ENCODE measurements at regions not wholly inside any gene's neighbourhood (a gene's known extent, or its start where the extent isn't known, plus 50 kb on each side); places are given as distances from the start of the nearest gene placed in this dataset.

- TF ChIP-seq L3MBTL2 (conservative IDR thresholded peaks at IDR 0.05) (no peak), HDGF (IDR thresholded peaks at IDR 0.05; ENCODE audit: borderline replicate concordance) (no peak), ELF4 (IDR thresholded peaks at IDR 0.05) (no peak), SP1 (IDR thresholded peaks at IDR 0.05) (no peak), ZNF384 (IDR thresholded peaks at IDR 0.05) (no peak), NFRKB (IDR thresholded peaks at IDR 0.05) (no peak), FOXA1 (IDR thresholded peaks at IDR 0.05) (no peak), ARNT (IDR thresholded peaks at IDR 0.05) (no peak), TARDBP (IDR thresholded peaks at IDR 0.05) (no peak), CTBP1 (IDR thresholded peaks at IDR 0.05; ENCODE audit: borderline replicate concordance) (no peak), FOXM1 (IDR thresholded peaks at IDR 0.05; ENCODE audit: borderline replicate concordance) (no peak), SUZ12 (IDR thresholded peaks at IDR 0.05) (no peak), PKNOX1 (IDR thresholded peaks at IDR 0.05) (no peak), FOXK2 (IDR thresholded peaks at IDR 0.05) (no peak), LEF1 (IDR thresholded peaks at IDR 0.05; ENCODE audit: borderline replicate concordance) (no peak), BHLHE40 (IDR thresholded peaks at IDR 0.05; ENCODE audit: borderline replicate concordance) (no peak)
- POLR2A ChIA-PET, result no interaction called here
- CTCF ChIA-PET, result no interaction called here
- no peak for DNase-seq (ENCODE audit: extremely low spot score)
Measured at GRCh38 chr1:222335586-222335985, 212.3 kb downstream of the HHIPL2 start.

GRCh38 chr1:222334026-222334680 is 213.8 kb downstream of the HHIPL2 start:
- ChIA-PET CTCF (interaction anchor here (0.6 kb wide), 1 partner anchor 16 kb away, joined by 3 read pairs; no protein-coding TSS in a partner anchor), POLR2A (no interaction called here)
- no peak for DNase-seq (ENCODE audit: extremely low spot score)
- TF ChIP-seq FOXA1 (IDR thresholded peaks at IDR 0.05) (no peak), CTBP1 (IDR thresholded peaks at IDR 0.05; ENCODE audit: borderline replicate concordance) (no peak), L3MBTL2 (conservative IDR thresholded peaks at IDR 0.05) (no peak), ZNF384 (IDR thresholded peaks at IDR 0.05) (no peak), PKNOX1 (IDR thresholded peaks at IDR 0.05) (no peak), LEF1 (IDR thresholded peaks at IDR 0.05; ENCODE audit: borderline replicate concordance) (no peak), NFRKB (IDR thresholded peaks at IDR 0.05) (no peak), TARDBP (IDR thresholded peaks at IDR 0.05) (no peak), SP1 (IDR thresholded peaks at IDR 0.05) (no peak), ARNT (IDR thresholded peaks at IDR 0.05) (no peak), HDGF (IDR thresholded peaks at IDR 0.05; ENCODE audit: borderline replicate concordance) (no peak), SUZ12 (IDR thresholded peaks at IDR 0.05) (no peak), FOXK2 (IDR thresholded peaks at IDR 0.05) (no peak), BHLHE40 (IDR thresholded peaks at IDR 0.05; ENCODE audit: borderline replicate concordance) (no peak), ELF4 (IDR thresholded peaks at IDR 0.05) (no peak), FOXM1 (IDR thresholded peaks at IDR 0.05; ENCODE audit: borderline replicate concordance) (no peak)

GRCh38 chr1:222331765-222332164 is 216.1 kb downstream of the HHIPL2 start:
- no peak for TF ChIP-seq TARDBP (IDR thresholded peaks at IDR 0.05)
- TF ChIP-seq SUZ12 (IDR thresholded peaks at IDR 0.05), result no peak
- TF ChIP-seq ELF4 (IDR thresholded peaks at IDR 0.05), result no peak
- TF ChIP-seq NFRKB (IDR thresholded peaks at IDR 0.05), result no peak
- no peak for TF ChIP-seq LEF1 (IDR thresholded peaks at IDR 0.05; ENCODE audit: borderline replicate concordance)
- no peak for TF ChIP-seq ZNF384 (IDR thresholded peaks at IDR 0.05)
- no peak for DNase-seq (ENCODE audit: extremely low spot score)
- CTCF ChIA-PET, result no interaction called here
- POLR2A ChIA-PET, result no interaction called here

GRCh38 chr1:222331340-222331739 is 216.6 kb downstream of the HHIPL2 start:
- DNase-seq (ENCODE audit: extremely low spot score), result no peak
- ChIA-PET POLR2A (no interaction called here), CTCF (no interaction called here)
- TF ChIP-seq FOXM1 (IDR thresholded peaks at IDR 0.05; ENCODE audit: borderline replicate concordance) (no peak), HDGF (IDR thresholded peaks at IDR 0.05; ENCODE audit: borderline replicate concordance) (no peak), ELF4 (IDR thresholded peaks at IDR 0.05) (no peak), CTBP1 (IDR thresholded peaks at IDR 0.05; ENCODE audit: borderline replicate concordance) (no peak), NFRKB (IDR thresholded peaks at IDR 0.05) (no peak), FOXA1 (IDR thresholded peaks at IDR 0.05) (no peak), SUZ12 (IDR thresholded peaks at IDR 0.05) (no peak), L3MBTL2 (conservative IDR thresholded peaks at IDR 0.05) (no peak), ARNT (IDR thresholded peaks at IDR 0.05) (no peak)

- CTCF ChIA-PET, result no interaction called here
- POLR2A ChIA-PET, result no interaction called here
Measured at GRCh38 chr1:222329493-222330045, 218.3 kb downstream of the HHIPL2 start.

More at GRCh38 chr1:222329493-222330045, 218.3 kb downstream of the HHIPL2 start:
- TF ChIP-seq LEF1 (IDR thresholded peaks at IDR 0.05; ENCODE audit: borderline replicate concordance) (no peak), CTBP1 (IDR thresholded peaks at IDR 0.05; ENCODE audit: borderline replicate concordance) (no peak), FOXA1 (IDR thresholded peaks at IDR 0.05) (no peak), FOXK2 (IDR thresholded peaks at IDR 0.05) (no peak), SUZ12 (IDR thresholded peaks at IDR 0.05) (no peak), HDGF (IDR thresholded peaks at IDR 0.05; ENCODE audit: borderline replicate concordance) (no peak), PKNOX1 (IDR thresholded peaks at IDR 0.05) (no peak), FOXM1 (IDR thresholded peaks at IDR 0.05; ENCODE audit: borderline replicate concordance) (no peak), NFRKB (IDR thresholded peaks at IDR 0.05) (no peak), SP1 (IDR thresholded peaks at IDR 0.05) (no peak), ARNT (IDR thresholded peaks at IDR 0.05) (no peak), BHLHE40 (IDR thresholded peaks at IDR 0.05; ENCODE audit: borderline replicate concordance) (no peak), L3MBTL2 (conservative IDR thresholded peaks at IDR 0.05) (no peak), ELF4 (IDR thresholded peaks at IDR 0.05) (no peak), ZNF384 (IDR thresholded peaks at IDR 0.05) (no peak), TARDBP (IDR thresholded peaks at IDR 0.05) (no peak)
- no peak for DNase-seq (ENCODE audit: extremely low spot score)
